ENCODE measurements at regions not wholly inside any gene's neighbourhood (a gene's known extent, or its start where the extent isn't known, plus 50 kb on each side); places are given as distances from the start of the nearest gene placed in this dataset.
"Not testable (repeated sequence)": the region's sequence is repeated elsewhere in the genome, so short reads cannot be mapped to it uniquely, and the experiment has no call there.

- H3K4me1 ChIP-seq (ENCODE audit: control insufficient read depth in 2 of 2, insufficient read depth in 2 of 2, low read length in 1 of 2); H3K9me3 ChIP-seq (ENCODE audit: control insufficient read depth in 2 of 2, insufficient read depth in 1 of 2, low read depth in 1 of 2, low read length in 1 of 2); H3K27ac ChIP-seq (ENCODE audit: low read depth in 2 of 2, low read length in 1 of 2); H3K4me3 ChIP-seq (ENCODE audit: low read depth in 1 of 2, low read length in 2 of 2); H3K27me3 ChIP-seq (ENCODE audit: control insufficient read depth in 1 of 2, insufficient read depth in 2 of 2, low read length in 2 of 2); H3K36me3 ChIP-seq (ENCODE audit: control insufficient read depth in 2 of 2, insufficient read depth in 2 of 2, low read length in 1 of 2): not testable (repeated sequence)
Observed at GRCh38 chr6:58003417-58004167, 686.2 kb downstream of the PRIM2 start.

- H3K36me3 ChIP-seq (ENCODE audit: control insufficient read depth in 2 of 2, insufficient read depth in 2 of 2, low read length in 1 of 2); H3K27me3 ChIP-seq (ENCODE audit: control insufficient read depth in 1 of 2, insufficient read depth in 2 of 2, low read length in 2 of 2); H3K9me3 ChIP-seq (ENCODE audit: control insufficient read depth in 2 of 2, insufficient read depth in 1 of 2, low read depth in 1 of 2, low read length in 1 of 2); H3K27ac ChIP-seq (ENCODE audit: low read depth in 2 of 2, low read length in 1 of 2); H3K4me3 ChIP-seq (ENCODE audit: low read depth in 1 of 2, low read length in 2 of 2); H3K4me1 ChIP-seq (ENCODE audit: control insufficient read depth in 2 of 2, insufficient read depth in 2 of 2, low read length in 1 of 2): not testable (repeated sequence)
- 63% methylated on average over 4 of the region's 4 CpGs for WGBS, 2 donors
Observed at GRCh38 chr6:58007334-58008000, 690.0 kb downstream of the PRIM2 start.

- H3K9me3 ChIP-seq (ENCODE audit: control insufficient read depth in 2 of 2, insufficient read depth in 1 of 2, low read depth in 1 of 2, low read length in 1 of 2); H3K27me3 ChIP-seq (ENCODE audit: control insufficient read depth in 1 of 2, insufficient read depth in 2 of 2, low read length in 2 of 2); H3K27ac ChIP-seq (ENCODE audit: low read depth in 2 of 2, low read length in 1 of 2); H3K4me1 ChIP-seq (ENCODE audit: control insufficient read depth in 2 of 2, insufficient read depth in 2 of 2, low read length in 1 of 2); H3K36me3 ChIP-seq (ENCODE audit: control insufficient read depth in 2 of 2, insufficient read depth in 2 of 2, low read length in 1 of 2); H3K4me3 ChIP-seq (ENCODE audit: low read depth in 1 of 2, low read length in 2 of 2): not testable (repeated sequence)
Observed at GRCh38 chr6:58008001-58008335, 690.5 kb downstream of the PRIM2 start.

GRCh38 chr6:58011954-58012600 lies 694.6 kb downstream of the PRIM2 start:
- not testable (repeated sequence) for H3K27ac ChIP-seq (ENCODE audit: low read depth in 2 of 2, low read length in 1 of 2); H3K9me3 ChIP-seq (ENCODE audit: control insufficient read depth in 2 of 2, insufficient read depth in 1 of 2, low read depth in 1 of 2, low read length in 1 of 2); H3K4me1 ChIP-seq (ENCODE audit: control insufficient read depth in 2 of 2, insufficient read depth in 2 of 2, low read length in 1 of 2); H3K36me3 ChIP-seq (ENCODE audit: control insufficient read depth in 2 of 2, insufficient read depth in 2 of 2, low read length in 1 of 2); H3K4me3 ChIP-seq (ENCODE audit: low read depth in 1 of 2, low read length in 2 of 2); H3K27me3 ChIP-seq (ENCODE audit: control insufficient read depth in 1 of 2, insufficient read depth in 2 of 2, low read length in 2 of 2)
- 71 to 73% methylated on average over 7 of the region's 8 CpGs for WGBS, 2 donors

- not testable (repeated sequence) for H3K9me3 ChIP-seq (ENCODE audit: control insufficient read depth in 2 of 2, insufficient read depth in 1 of 2, low read depth in 1 of 2, low read length in 1 of 2); H3K36me3 ChIP-seq (ENCODE audit: control insufficient read depth in 2 of 2, insufficient read depth in 2 of 2, low read length in 1 of 2); H3K27ac ChIP-seq (ENCODE audit: low read depth in 2 of 2, low read length in 1 of 2); H3K27me3 ChIP-seq (ENCODE audit: control insufficient read depth in 1 of 2, insufficient read depth in 2 of 2, low read length in 2 of 2); H3K4me1 ChIP-seq (ENCODE audit: control insufficient read depth in 2 of 2, insufficient read depth in 2 of 2, low read length in 1 of 2); H3K4me3 ChIP-seq (ENCODE audit: low read depth in 1 of 2, low read length in 2 of 2)
- WGBS, 2 donors = 54 to 58% methylated on average over 4 of the region's 4 CpGs
Observed at GRCh38 chr6:58016614-58017013, 699.2 kb downstream of the PRIM2 start.

GRCh38 chr6:58028188-58028587 lies 710.8 kb downstream of the PRIM2 start:
- H3K36me3 ChIP-seq (ENCODE audit: control insufficient read depth in 2 of 2, insufficient read depth in 2 of 2, low read length in 1 of 2); H3K4me3 ChIP-seq (ENCODE audit: low read depth in 1 of 2, low read length in 2 of 2); H3K4me1 ChIP-seq (ENCODE audit: control insufficient read depth in 2 of 2, insufficient read depth in 2 of 2, low read length in 1 of 2); H3K27me3 ChIP-seq (ENCODE audit: control insufficient read depth in 1 of 2, insufficient read depth in 2 of 2, low read length in 2 of 2); H3K9me3 ChIP-seq (ENCODE audit: control insufficient read depth in 2 of 2, insufficient read depth in 1 of 2, low read depth in 1 of 2, low read length in 1 of 2); H3K27ac ChIP-seq (ENCODE audit: low read depth in 2 of 2, low read length in 1 of 2): not testable (repeated sequence)
- WGBS, 2 donors = 78% methylated on average over 5 of the region's 5 CpGs

GRCh38 chr6:58038213-58038612 lies 720.8 kb downstream of the PRIM2 start:
- not testable (repeated sequence) for H3K36me3 ChIP-seq (ENCODE audit: control insufficient read depth in 2 of 2, insufficient read depth in 2 of 2, low read length in 1 of 2); H3K9me3 ChIP-seq (ENCODE audit: control insufficient read depth in 2 of 2, insufficient read depth in 1 of 2, low read depth in 1 of 2, low read length in 1 of 2); H3K4me3 ChIP-seq (ENCODE audit: low read depth in 1 of 2, low read length in 2 of 2); H3K4me1 ChIP-seq (ENCODE audit: control insufficient read depth in 2 of 2, insufficient read depth in 2 of 2, low read length in 1 of 2); H3K27ac ChIP-seq (ENCODE audit: low read depth in 2 of 2, low read length in 1 of 2); H3K27me3 ChIP-seq (ENCODE audit: control insufficient read depth in 1 of 2, insufficient read depth in 2 of 2, low read length in 2 of 2)
- 86 to 88% methylated on average over 11 of the region's 11 CpGs for WGBS, 2 donors

GRCh38 chr6:58046584-58046983 lies 729.2 kb downstream of the PRIM2 start:
- WGBS, 2 donors = 75% methylated on average over 1 of the region's 1 CpG; no CpG with 5 or more reads in 1 of the 2 donors
- not testable (repeated sequence) for H3K4me1 ChIP-seq (ENCODE audit: control insufficient read depth in 2 of 2, insufficient read depth in 2 of 2, low read length in 1 of 2); H3K27ac ChIP-seq (ENCODE audit: low read depth in 2 of 2, low read length in 1 of 2); H3K9me3 ChIP-seq (ENCODE audit: control insufficient read depth in 2 of 2, insufficient read depth in 1 of 2, low read depth in 1 of 2, low read length in 1 of 2); H3K4me3 ChIP-seq (ENCODE audit: low read depth in 1 of 2, low read length in 2 of 2); H3K36me3 ChIP-seq (ENCODE audit: control insufficient read depth in 2 of 2, insufficient read depth in 2 of 2, low read length in 1 of 2); H3K27me3 ChIP-seq (ENCODE audit: control insufficient read depth in 1 of 2, insufficient read depth in 2 of 2, low read length in 2 of 2)

GRCh38 chr6:58047389-58047788 lies 730.0 kb downstream of the PRIM2 start:
- H3K9me3 ChIP-seq (ENCODE audit: control insufficient read depth in 2 of 2, insufficient read depth in 1 of 2, low read depth in 1 of 2, low read length in 1 of 2); H3K4me1 ChIP-seq (ENCODE audit: control insufficient read depth in 2 of 2, insufficient read depth in 2 of 2, low read length in 1 of 2); H3K4me3 ChIP-seq (ENCODE audit: low read depth in 1 of 2, low read length in 2 of 2); H3K27me3 ChIP-seq (ENCODE audit: control insufficient read depth in 1 of 2, insufficient read depth in 2 of 2, low read length in 2 of 2); H3K27ac ChIP-seq (ENCODE audit: low read depth in 2 of 2, low read length in 1 of 2); H3K36me3 ChIP-seq (ENCODE audit: control insufficient read depth in 2 of 2, insufficient read depth in 2 of 2, low read length in 1 of 2): not testable (repeated sequence)
- whole genome bisulfite sequencing, 2 donors = 50 to 70% methylated on average over 3 of the region's 3 CpGs

GRCh38 chr6:58047865-58048264 lies 730.4 kb downstream of the PRIM2 start:
- H3K36me3 ChIP-seq (ENCODE audit: control insufficient read depth in 2 of 2, insufficient read depth in 2 of 2, low read length in 1 of 2); H3K27ac ChIP-seq (ENCODE audit: low read depth in 2 of 2, low read length in 1 of 2); H3K9me3 ChIP-seq (ENCODE audit: control insufficient read depth in 2 of 2, insufficient read depth in 1 of 2, low read depth in 1 of 2, low read length in 1 of 2); H3K27me3 ChIP-seq (ENCODE audit: control insufficient read depth in 1 of 2, insufficient read depth in 2 of 2, low read length in 2 of 2); H3K4me1 ChIP-seq (ENCODE audit: control insufficient read depth in 2 of 2, insufficient read depth in 2 of 2, low read length in 1 of 2); H3K4me3 ChIP-seq (ENCODE audit: low read depth in 1 of 2, low read length in 2 of 2): not testable (repeated sequence)
- 36 to 39% methylated on average over 2 of the region's 2 CpGs for WGBS, 2 donors
